Upper lobe of left lung (tissue), 6 donors: ENCODE measurements at regions not wholly inside any gene's neighbourhood (a gene's known extent, or its start where the extent isn't known, plus 50 kb on each side); places are given as distances from the start of the nearest gene placed in this dataset.
A peak's percentile ranks its signal among the peaks of the same experiment; 100 is the strongest.

ENCODE experiments used
- ATAC-seq, 2 donors: fragments of 200-7000 bp; cut with Tn5 transposase; one replicate each; pipeline ENCODE4 v1.9.1; 2022; ENCODE audit warnings: mild to moderate bottlenecking in 2 of 2, moderate library complexity in 2 of 2; ENCODE audit not compliant: low FRiP score in 2 of 2
- DNase-seq, 2 donors: peaks; one replicate each; pipeline ENCODE4 v3.0.0-alpha.2; 2019 to 2020
- H3K27ac ChIP-seq, 4 donors: fragments of 200-600 bp; sonication (generic); one replicate each; pipeline ENCODE4 v1.5.1; 2016 to 2019
- H3K27me3 ChIP-seq, 4 donors: fragments of 200-600 bp; sonication (generic); one replicate each; pipeline ENCODE4 v1.5.1; 2017 to 2019
- H3K36me3 ChIP-seq, 4 donors: fragments of 200-600 bp; sonication (generic); one replicate each; pipeline ENCODE4 v1.5.1; 2016 to 2019
- H3K4me1 ChIP-seq, 4 donors: fragments of 200-600 bp; sonication (generic); one replicate each; pipeline ENCODE4 v1.5.1; 2018 to 2019
- H3K4me3 ChIP-seq, 4 donors: fragments of 200-600 bp; sonication (generic); one replicate each; pipeline ENCODE4 v1.5.1; 2017 to 2019; ENCODE audit warnings: mild to moderate bottlenecking in 2 of 4, moderate library complexity in 1 of 4
- H3K9me3 ChIP-seq, 4 donors: fragments of 200-600 bp; sonication (generic); one replicate each; pipeline ENCODE4 v1.5.1; 2018 to 2019
- CTCF ChIP-seq, 6 experiments: fragments of 450-650 bp in 4 of 6; fragments of 200-600 bp in 2 of 6; sonication (generic) in 2 of 6; IDR thresholded peaks; one replicate each; pipeline ENCODE4 v1.5.1; 2016 to 2019; ENCODE audit warnings: antibody characterized with exemption in 6 of 6
- EP300 ChIP-seq, 4 donors: sonication (generic); formaldehyde crosslinking; IDR thresholded peaks; one replicate each; pipeline ENCODE4 v1.5.1; 2017; ENCODE audit warnings: antibody characterized with exemption in 4 of 4, control low read depth in 2 of 4
- POLR2A ChIP-seq, 4 donors: fragments of 450-650 bp; IDR thresholded peaks; one replicate each; pipeline ENCODE4 v1.5.1; 2016 to 2017; ENCODE audit warnings: antibody characterized with exemption in 4 of 4, mild to moderate bottlenecking in 2 of 4
- POLR2AphosphoS5 ChIP-seq, 2 donors: sonication (generic); formaldehyde crosslinking; IDR thresholded peaks; one replicate each; pipeline ENCODE4 v1.5.1; 2017; ENCODE audit warnings: antibody characterized with exemption in 2 of 2
- WGBS, 2 donors: methylation state at CpG; one replicate each; pipeline ENCODE4 v1.1.5; 2017 to 2018; 5-methylcytosine and 5-hydroxymethylcytosine counted together
- donor health status: DM: no; HTN: no; CAD: no; lungs with moderate emphysema.
- donor health status: DM: no; HTN: yes; CAD: no; lungs with severe emphysema.

GRCh38 chr6:6918216-6918983 lies 189.4 kb upstream of the RREB1 start:
- Histone ChIP-seq H3K27me3 (no peaks in the 10 kb centered on the region), H3K4me3 (no peak overlapping the region), H3K36me3 (no peaks in the 10 kb centered on the region), H3K4me1 (peaks cover 11 to 21% (median 14%) of the 10 kb centered on the region in 4 donors), H3K27ac (no peak overlapping the region), H3K9me3 (no peaks in the 10 kb centered on the region)
- 77 to 79% methylated on average over 12 of the region's 12 CpGs for WGBS, 2 donors
- DNase-seq (peak in 1 of 2 donors; percentile 46), ATAC-seq (peak in 1 of 2 donors; percentile 57)
- TF ChIP-seq EP300 (IDR thresholded peaks at IDR 0.05) (no peak), POLR2AphosphoS5 (IDR thresholded peaks at IDR 0.05) (no peak), CTCF (IDR thresholded peaks at IDR 0.05) (no peak), POLR2A (IDR thresholded peaks at IDR 0.05) (no peak)

- no peak overlapping the region for H3K27ac ChIP-seq
- no peak for TF ChIP-seq POLR2AphosphoS5 (IDR thresholded peaks at IDR 0.05)
- no peak for TF ChIP-seq POLR2A (IDR thresholded peaks at IDR 0.05)
- no peak for TF ChIP-seq EP300 (IDR thresholded peaks at IDR 0.05)
- TF ChIP-seq CTCF (IDR thresholded peaks at IDR 0.05): no peak
- ATAC-seq: no peak
- no peaks in the 10 kb centered on the region for H3K36me3 ChIP-seq
- H3K9me3 ChIP-seq: no peaks in the 10 kb centered on the region
- H3K4me1 ChIP-seq: peaks cover 11 to 21% (median 14%) of the 10 kb centered on the region in 4 donors
- 97 to 98% methylated on average over 2 of the region's 2 CpGs for WGBS, 2 donors
- no peak overlapping the region for H3K4me3 ChIP-seq
- H3K27me3 ChIP-seq: no peaks in the 10 kb centered on the region
- DNase-seq: no peak
These were observed 188.6 kb upstream of the RREB1 start for GRCh38 chr6:6919173-6919572.

GRCh38 chr6:6920114-6920986 lies 187.4 kb upstream of the RREB1 start:
- Histone ChIP-seq H3K36me3 (no peaks in the 10 kb centered on the region), H3K27me3 (no peaks in the 10 kb centered on the region), H3K4me3 (no peak overlapping the region), H3K27ac (no peak overlapping the region), H3K9me3 (no peaks in the 10 kb centered on the region), H3K4me1 (peaks cover 11 to 18% (median 13%) of the 10 kb centered on the region in 4 donors)
- DNase-seq (no peak), ATAC-seq (no peak)
- WGBS, 2 donors: 62 to 79% methylated on average over 9 of the region's 9 CpGs
- TF ChIP-seq POLR2AphosphoS5 (IDR thresholded peaks at IDR 0.05) (no peak), POLR2A (IDR thresholded peaks at IDR 0.05) (no peak), CTCF (IDR thresholded peaks at IDR 0.05) (no peak), EP300 (IDR thresholded peaks at IDR 0.05) (no peak)

- H3K27ac ChIP-seq: no peak overlapping the region
- TF ChIP-seq CTCF (IDR thresholded peaks at IDR 0.05) (no peak), EP300 (IDR thresholded peaks at IDR 0.05) (no peak), POLR2AphosphoS5 (IDR thresholded peaks at IDR 0.05) (no peak), POLR2A (IDR thresholded peaks at IDR 0.05) (no peak)
- no peak for DNase-seq
These were observed 186.8 kb upstream of the RREB1 start for GRCh38 chr6:6920987-6921313.

More at GRCh38 chr6:6920987-6921313, 186.8 kb upstream of the RREB1 start:
- Histone ChIP-seq H3K36me3 (no peaks in the 10 kb centered on the region), H3K9me3 (no peaks in the 10 kb centered on the region), H3K27me3 (no peaks in the 10 kb centered on the region), H3K4me1 (peaks cover 9 to 12% (median 11%) of the 10 kb centered on the region in 4 donors), H3K4me3 (no peak overlapping the region)
- ATAC-seq: no peak
- WGBS, 2 donors: 89 to 91% methylated on average over 7 of the region's 7 CpGs
